ENCODE measurements at regions not wholly inside any gene's neighbourhood (a gene's known extent, or its start where the extent isn't known, plus 50 kb on each side); places are given as distances from the start of the nearest gene placed in this dataset.

GRCh38 chr22:49490692-49491091 lies 337.0 kb downstream of the BRD1 start:
- no peak overlapping the region for H2AFZ ChIP-seq (replicated peaks; ENCODE audit: low read length, poor library complexity)
- ATAC-seq (ENCODE audit: low read depth): no peak
- POLR2A ChIA-PET (ENCODE audit: unreplicated experiment): no interaction called here
- H3K56ac ChIP-seq (ENCODE audit: extremely low read depth, insufficient read depth, low read length): no peak overlapping the region
- no peaks in the 10 kb centered on the region for H4K20me1 ChIP-seq (ENCODE audit: insufficient read depth, low read length)
- dilution Hi-C loops (cut with HindIII; ENCODE audit: low sequenced_read_pairs, unreplicated experiment): no loop called here
- DNase-seq: no peak
- H4K5ac ChIP-seq (ENCODE audit: low read depth, low read length): no peak overlapping the region
- no peak overlapping the region for H3K14ac ChIP-seq (replicated peaks; ENCODE audit: low read depth, low read length)
- no peaks in the 10 kb centered on the region for H3K79me1 ChIP-seq (ENCODE audit: low read depth in 1 of 2, low read length in 2 of 2)
- in situ Hi-C loops (cut with MboI; ENCODE audit: low sequenced_read_pairs): no loop called here
- no peaks in the 10 kb centered on the region for H3K4me1 ChIP-seq (ENCODE audit: control insufficient read depth, insufficient read depth, low read length)
- H2BK120ac ChIP-seq (ENCODE audit: low read depth, low read length): no peak overlapping the region
- no peak overlapping the region for H4K91ac ChIP-seq (ENCODE audit: insufficient read depth, low read depth, low read length)
- no peaks in the 10 kb centered on the region for H3K9me1 ChIP-seq (ENCODE audit: insufficient read depth, low read length)
- WGBS, 2 experiments (ENCODE audit: extremely low coverage in 2 of 2, insufficient read length in 1 of 2): 81% methylated on average over 9 of the region's 18 CpGs; no CpG with 5 or more reads in 1 of the 2 experiments
- no peak overlapping the region for H3K4me2 ChIP-seq (ENCODE audit: low read depth, low read length)
- no peak overlapping the region for H2BK15ac ChIP-seq (ENCODE audit: low read depth, low read length)
- BruUV-seq (replicated peaks): no TSS peak
- H2BK20ac ChIP-seq (ENCODE audit: low read depth, low read length): no peak overlapping the region
- no peak overlapping the region for H3K23ac ChIP-seq (ENCODE audit: low read depth, low read length)
- no peak overlapping the region for H3K27ac ChIP-seq (ENCODE audit: insufficient read depth, low read length)
- TF ChIP-seq RFX5 (IDR thresholded peaks at IDR 0.05; ENCODE audit: low read depth, low read length) (no peak), MXI1 (IDR thresholded peaks at IDR 0.05; ENCODE audit: borderline replicate concordance, low read depth, low read length) (no peak), CTCF (conservative IDR thresholded peaks at IDR 0.05; ENCODE audit: low read depth, low read length) (no peak), MAZ (IDR thresholded peaks at IDR 0.05; ENCODE audit: borderline replicate concordance, low read depth, low read length) (no peak), ELK1 (IDR thresholded peaks at IDR 0.05; ENCODE audit: borderline replicate concordance, low read depth, low read length) (no peak)
- no peaks in the 10 kb centered on the region for H3K36me3 ChIP-seq (ENCODE audit: control insufficient read depth, insufficient read depth, low read length)
- intact Hi-C loops (cut with micrococcal nuclease): no loop called here
- H4K8ac ChIP-seq (ENCODE audit: low read depth in 2 of 2, low read length in 2 of 2): no peak overlapping the region
- no peak overlapping the region for H3K18ac ChIP-seq (ENCODE audit: low read depth, low read length)
- no peak overlapping the region for H3K4me3 ChIP-seq (ENCODE audit: insufficient read depth, low read depth, low read length)
- H2AK9ac ChIP-seq (replicated peaks; ENCODE audit: low read depth, low read length, poor library complexity): no peak overlapping the region
- no peaks in the 10 kb centered on the region for H3K27me3 ChIP-seq (ENCODE audit: control insufficient read depth, insufficient read depth, low read length)
- no peak overlapping the region for H3K9ac ChIP-seq (ENCODE audit: low read depth, low read length)
- no peak overlapping the region for H3K4ac ChIP-seq (ENCODE audit: low read depth, low read length)
- CTCF ChIA-PET: no interaction called here
- H2BK5ac ChIP-seq (ENCODE audit: low read depth, low read length, poor library complexity, severe bottlenecking): no peak overlapping the region
- H3K9me3 ChIP-seq (ENCODE audit: control insufficient read depth, insufficient read depth, low read length): peaks cover 49% of the 10 kb centered on the region
- no peak overlapping the region for H2AK5ac ChIP-seq (ENCODE audit: low read depth, low read length)

Measured in IMR-90 (cell line).